ENCODE measurements at regions not wholly inside any gene's neighbourhood (a gene's known extent, or its start where the extent isn't known, plus 50 kb on each side); places are given as distances from the start of the nearest gene placed in this dataset.

GRCh38 chrX:40462795-40463194 is 118.0 kb upstream of the ATP6AP2 start:
- Histone ChIP-seq H3K4me1 (replicated peaks) (no peaks in the 10 kb centered on the region), H3K27me3 (replicated peaks; ENCODE audit: insufficient read depth) (no peaks in the 10 kb centered on the region), H3K4me3 (no peak overlapping the region), H3K36me3 (no peaks in the 10 kb centered on the region), H3K9me3 (no peaks in the 10 kb centered on the region), H3K27ac (no peak overlapping the region)
- DNase-seq (ENCODE audit: low spot score), result no peak
- intact Hi-C loops (cut with DNase I), result no loop called here
- TF ChIP-seq POLR2A (IDR thresholded peaks at IDR 0.05), result no peak
- TF ChIP-seq POLR2AphosphoS5 (IDR thresholded peaks at IDR 0.05), result no peak
- no peak for TF ChIP-seq CTCF (IDR thresholded peaks at IDR 0.05)
- 39% methylated on average over 4 of the region's 4 CpGs for WGBS

DNA sequence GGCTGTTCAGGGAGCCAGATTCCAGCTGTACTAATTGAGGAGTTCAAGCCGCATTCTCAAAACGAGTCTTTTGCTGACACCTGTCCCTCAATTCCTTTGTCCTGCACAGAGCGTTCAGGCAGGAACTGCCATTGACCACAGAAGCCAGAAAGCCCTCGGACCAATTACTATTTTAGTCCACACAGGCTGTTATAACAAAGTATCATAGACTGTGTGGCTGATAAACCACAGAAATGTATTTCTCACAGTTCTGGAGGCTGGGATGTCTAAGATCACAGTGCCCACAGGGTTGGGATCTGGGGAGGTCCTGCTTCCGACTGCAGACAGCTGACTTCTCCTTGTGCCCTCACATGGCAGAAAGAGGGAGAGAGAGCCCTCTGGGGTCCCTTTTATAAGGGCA is 119.8 kb upstream of the ATP6AP2 start:
- H3K4me1 ChIP-seq (replicated peaks), result no peaks in the 10 kb centered on the region
- DNase-seq (ENCODE audit: low spot score), result no peak
- H3K4me3 ChIP-seq, result no peak overlapping the region
- WGBS, result 95% methylated on average over 3 of the region's 5 CpGs
- no peaks in the 10 kb centered on the region for H3K36me3 ChIP-seq
- H3K27me3 ChIP-seq (replicated peaks; ENCODE audit: insufficient read depth), result no peaks in the 10 kb centered on the region
- intact Hi-C loops (cut with DNase I), result no loop called here
- H3K27ac ChIP-seq, result no peak overlapping the region
- no peaks in the 10 kb centered on the region for H3K9me3 ChIP-seq
- no peak for TF ChIP-seq POLR2AphosphoS5 (IDR thresholded peaks at IDR 0.05)
- TF ChIP-seq POLR2A (IDR thresholded peaks at IDR 0.05), result no peak
- no peak for TF ChIP-seq CTCF (IDR thresholded peaks at IDR 0.05)

DNA sequence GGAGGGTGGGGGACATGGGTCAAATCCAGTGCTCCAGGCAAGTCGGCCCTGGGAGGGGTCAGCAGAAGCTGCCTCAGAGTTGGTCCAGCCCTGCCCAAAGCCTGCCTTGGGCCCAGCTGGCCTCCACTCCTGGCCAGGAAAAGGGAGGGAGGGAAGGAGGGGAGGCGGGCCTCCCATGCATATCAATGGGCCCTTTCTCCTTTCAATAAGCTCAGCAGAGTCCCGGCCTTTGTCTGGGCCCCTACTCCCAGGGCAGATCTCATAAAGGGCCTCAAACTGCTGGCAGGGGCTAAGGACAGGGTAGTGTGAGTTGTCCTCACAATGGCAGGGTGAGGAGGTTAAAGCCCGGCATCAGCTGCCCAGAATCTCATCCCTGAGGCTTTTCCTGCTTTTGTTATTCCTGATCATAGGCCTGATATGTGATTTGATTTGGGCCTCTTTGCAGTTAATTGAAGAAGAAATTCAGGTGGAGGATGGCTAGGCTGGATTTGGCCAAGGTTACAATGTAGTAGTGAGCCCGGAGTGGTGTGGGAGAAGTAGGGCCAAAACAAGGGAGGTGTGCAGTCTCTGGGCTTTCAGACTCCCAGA is 121.1 kb upstream of the ATP6AP2 start:
- H3K4me1 ChIP-seq (replicated peaks), result no peaks in the 10 kb centered on the region
- no peak overlapping the region for H3K27ac ChIP-seq
- H3K4me3 ChIP-seq, result no peak overlapping the region
- no peak for TF ChIP-seq POLR2A (IDR thresholded peaks at IDR 0.05)
- no peak for TF ChIP-seq CTCF (IDR thresholded peaks at IDR 0.05)
- no peak for TF ChIP-seq POLR2AphosphoS5 (IDR thresholded peaks at IDR 0.05)
- no peaks in the 10 kb centered on the region for H3K9me3 ChIP-seq
- H3K27me3 ChIP-seq (replicated peaks; ENCODE audit: insufficient read depth), result no peaks in the 10 kb centered on the region
- no peak for DNase-seq (ENCODE audit: low spot score)
- H3K36me3 ChIP-seq, result no peaks in the 10 kb centered on the region
- 60% methylated on average over 3 of the region's 5 CpGs for WGBS
- intact Hi-C loops (cut with DNase I), result no loop called here

DNA sequence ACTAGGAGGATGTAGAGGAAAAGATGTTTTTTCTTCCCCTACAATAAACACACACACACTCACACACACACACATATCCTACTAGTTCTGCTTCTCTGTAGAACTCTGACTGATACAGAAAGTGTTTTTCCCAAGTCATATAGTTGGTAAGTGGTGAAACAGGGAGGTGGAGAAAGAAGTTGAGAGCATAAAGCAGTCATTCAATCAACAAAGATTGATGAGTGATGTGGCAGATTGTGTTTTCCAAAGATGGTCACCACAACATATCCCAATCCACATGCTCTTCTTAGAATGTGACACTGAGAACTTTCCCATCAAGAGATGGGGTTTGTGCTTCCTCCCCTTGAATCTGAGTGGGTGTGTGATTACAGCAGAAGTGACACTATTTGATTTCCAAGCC is 123.4 kb upstream of the ATP6AP2 start:
- intact Hi-C loops (cut with DNase I), result no loop called here

More for the DNA sequence above, 123.4 kb upstream of the ATP6AP2 start:
- H3K36me3 ChIP-seq, result no peaks in the 10 kb centered on the region
- TF ChIP-seq POLR2A (IDR thresholded peaks at IDR 0.05) (no peak), POLR2AphosphoS5 (IDR thresholded peaks at IDR 0.05) (no peak), CTCF (IDR thresholded peaks at IDR 0.05) (no peak)
- DNase-seq (ENCODE audit: low spot score), result no peak
- H3K27me3 ChIP-seq (replicated peaks; ENCODE audit: insufficient read depth), result no peaks in the 10 kb centered on the region
- H3K27ac ChIP-seq, result no peak overlapping the region
- H3K4me3 ChIP-seq, result no peak overlapping the region
- no peaks in the 10 kb centered on the region for H3K9me3 ChIP-seq
- no peaks in the 10 kb centered on the region for H3K4me1 ChIP-seq (replicated peaks)
